ENCODE measurements at regions not wholly inside any gene's neighbourhood (a gene's known extent, or its start where the extent isn't known, plus 50 kb on each side); places are given as distances from the start of the nearest gene placed in this dataset.

DNA sequence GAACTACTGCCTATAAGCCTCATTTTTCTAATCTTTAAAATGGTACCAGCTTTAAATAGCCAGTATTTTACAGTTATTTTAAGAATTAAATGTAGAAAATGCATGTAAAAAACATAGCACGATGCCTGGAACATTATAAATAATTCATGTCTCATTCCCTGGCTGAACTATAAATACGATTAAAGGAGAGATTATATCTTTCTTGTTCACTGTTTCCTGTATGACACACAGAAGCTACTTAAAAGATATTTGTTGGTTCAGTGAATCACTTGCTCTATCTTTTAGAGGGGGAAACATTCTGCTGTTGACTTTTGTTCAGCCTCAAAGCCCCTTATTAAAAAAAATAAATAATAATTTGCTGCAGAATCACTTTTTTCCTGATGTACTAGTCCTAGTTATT, 406.9 kb downstream of the LRFN5 start (continued):
- TF ChIP-seq YY1 (tag by site-specific recombination; IDR thresholded peaks at IDR 0.05) (no peak), ZNF350 (tag by site-specific recombination; IDR thresholded peaks at IDR 0.05) (no peak), SP3 (tag by site-specific recombination; IDR thresholded peaks at IDR 0.05) (no peak), ZNF311 (tag by site-specific recombination; IDR thresholded peaks at IDR 0.05; ENCODE audit: borderline replicate concordance) (no peak), BCL11A (tag by site-specific recombination; IDR thresholded peaks at IDR 0.05; ENCODE audit: low read depth) (no peak), ZNF324 (tag by site-specific recombination; IDR thresholded peaks at IDR 0.05) (no peak), ZNF488 (tag by site-specific recombination; IDR thresholded peaks at IDR 0.05) (no peak)

DNA sequence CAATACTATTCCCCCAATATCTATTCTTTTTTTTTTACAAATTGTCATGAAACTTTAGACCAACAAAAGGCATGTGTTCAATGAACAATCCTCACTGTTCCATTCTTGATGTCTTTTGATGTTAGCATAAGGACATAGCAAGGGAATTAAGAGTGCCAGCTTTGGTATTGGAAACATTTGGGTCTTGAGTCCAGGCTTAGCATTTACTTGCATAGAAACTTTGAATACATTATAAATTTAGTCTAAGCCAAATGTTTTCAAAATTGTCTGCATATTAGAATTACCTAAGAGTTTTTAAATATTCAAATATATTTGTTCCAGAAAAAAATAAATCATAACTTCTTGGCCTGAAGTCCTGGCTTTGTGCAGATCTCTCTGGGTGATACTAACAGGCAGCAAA, 406.5 kb downstream of the LRFN5 start:
- ChIA-PET POLR2A (no interaction called here), CTCF (no interaction called here)
- no peak overlapping the region for H3K27ac ChIP-seq (ENCODE audit: extremely low read depth, low read depth, low read length)
- no peaks in the 10 kb centered on the region for H3K9me3 ChIP-seq (ENCODE audit: control insufficient read depth, insufficient read depth, low read depth, low read length)
- H3K4me3 ChIP-seq (ENCODE audit: low read depth, low read length) = no peak overlapping the region
- TF ChIP-seq ZNF138 (tag by site-specific recombination; IDR thresholded peaks at IDR 0.05; ENCODE audit: borderline replicate concordance) = no peak
- TF ChIP-seq PATZ1 (tag by site-specific recombination; IDR thresholded peaks at IDR 0.05) = no peak
- TF ChIP-seq YY2 (tag by site-specific recombination; IDR thresholded peaks at IDR 0.05) = no peak
- TF ChIP-seq, protein P1, sequence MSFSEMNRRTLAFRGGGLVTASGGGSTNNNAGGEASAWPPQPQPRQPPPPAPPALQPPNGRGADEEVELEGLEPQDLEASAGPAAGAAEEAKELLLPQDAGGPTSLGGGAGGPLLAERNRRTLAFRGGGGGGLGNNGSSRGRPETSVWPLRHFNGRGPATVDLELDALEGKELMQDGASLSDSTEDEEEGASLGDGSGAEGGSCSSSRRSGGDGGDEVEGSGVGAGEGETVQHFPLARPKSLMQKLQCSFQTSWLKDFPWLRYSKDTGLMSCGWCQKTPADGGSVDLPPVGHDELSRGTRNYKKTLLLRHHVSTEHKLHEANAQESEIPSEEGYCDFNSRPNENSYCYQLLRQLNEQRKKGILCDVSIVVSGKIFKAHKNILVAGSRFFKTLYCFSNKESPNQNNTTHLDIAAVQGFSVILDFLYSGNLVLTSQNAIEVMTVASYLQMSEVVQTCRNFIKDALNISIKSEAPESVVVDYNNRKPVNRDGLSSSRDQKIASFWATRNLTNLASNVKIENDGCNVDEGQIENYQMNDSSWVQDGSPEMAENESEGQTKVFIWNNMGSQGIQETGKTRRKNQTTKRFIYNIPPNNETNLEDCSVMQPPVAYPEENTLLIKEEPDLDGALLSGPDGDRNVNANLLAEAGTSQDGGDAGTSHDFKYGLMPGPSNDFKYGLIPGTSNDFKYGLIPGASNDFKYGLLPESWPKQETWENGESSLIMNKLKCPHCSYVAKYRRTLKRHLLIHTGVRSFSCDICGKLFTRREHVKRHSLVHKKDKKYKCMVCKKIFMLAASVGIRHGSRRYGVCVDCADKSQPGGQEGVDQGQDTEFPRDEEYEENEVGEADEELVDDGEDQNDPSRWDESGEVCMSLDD (tag by site-specific recombination; IDR thresholded peaks at IDR 0.05) = no peak
- no peak for TF ChIP-seq ZSCAN30 (tag by site-specific recombination; IDR thresholded peaks at IDR 0.05)
- TF ChIP-seq FEZF1 (tag by site-specific recombination; IDR thresholded peaks at IDR 0.05) = no peak
- TF ChIP-seq ZFP37 (tag by site-specific recombination; IDR thresholded peaks at IDR 0.05) = no peak
- TF ChIP-seq ZNF248 (tag by site-specific recombination; IDR thresholded peaks at IDR 0.05) = no peak
- TF ChIP-seq ZNF416 (tag by site-specific recombination; IDR thresholded peaks at IDR 0.05) = no peak
- TF ChIP-seq ZNF791 (tag by site-specific recombination; IDR thresholded peaks at IDR 0.05) = no peak
- TF ChIP-seq ZNF274 (IDR thresholded peaks at IDR 0.05; ENCODE audit: low read length) = no peak
- no peak for TF ChIP-seq ZNF274 (tag by site-specific recombination; IDR thresholded peaks at IDR 0.05; ENCODE audit: borderline replicate concordance)
- no peak for TF ChIP-seq HOXD13 (CRISPR knock-in tag; IDR thresholded peaks at IDR 0.05; ENCODE audit: borderline replicate concordance)
- TF ChIP-seq REPIN1 (tag by site-specific recombination; IDR thresholded peaks at IDR 0.05; ENCODE audit: low read depth) = no peak
- no peak for TF ChIP-seq KLF8 (tag by site-specific recombination; IDR thresholded peaks at IDR 0.05)
- no peak for TF ChIP-seq ZNF629 (tag by site-specific recombination; IDR thresholded peaks at IDR 0.05)
- TF ChIP-seq ZNF18 (tag by site-specific recombination; IDR thresholded peaks at IDR 0.05) = no peak
- TF ChIP-seq ZFP41 (tag by site-specific recombination; IDR thresholded peaks at IDR 0.05; ENCODE audit: borderline replicate concordance) = no peak
- H3K36me3 ChIP-seq (ENCODE audit: control insufficient read depth in 2 of 2, insufficient read depth in 1 of 2, low read length in 2 of 2) = no peaks in the 10 kb centered on the region
- H3K4me1 ChIP-seq (ENCODE audit: control insufficient read depth, insufficient read depth, low read length) = no peaks in the 10 kb centered on the region

All from HEK293 (cell line).